ENCODE measurements at regions not wholly inside any gene's neighbourhood (a gene's known extent, or its start where the extent isn't known, plus 50 kb on each side); places are given as distances from the start of the nearest gene placed in this dataset.
"Not testable (repeated sequence)": the region's sequence is repeated elsewhere in the genome, so short reads cannot be mapped to it uniquely, and the experiment has no call there.

DNA sequence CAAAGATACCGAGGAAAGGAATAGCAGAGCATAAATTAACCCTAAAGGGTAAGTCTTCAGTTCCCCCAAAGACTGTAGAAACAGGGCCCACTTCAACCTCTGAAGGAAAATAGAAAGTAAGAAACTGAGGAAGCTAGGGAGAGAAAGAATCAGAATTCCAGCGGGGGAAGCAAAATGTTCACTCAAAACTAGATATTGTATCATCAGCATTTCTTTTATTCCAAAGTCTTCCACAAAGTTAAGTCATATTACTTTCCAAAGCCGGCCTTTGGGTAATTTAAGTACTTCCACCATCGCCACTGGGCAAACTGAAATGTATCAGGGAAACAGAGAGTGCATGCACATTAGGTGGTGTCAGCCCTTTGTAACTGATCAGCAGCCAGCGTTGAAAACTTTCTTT, 88.3 kb downstream of the RSL24D1 start:
- no peak for DNase-seq (ENCODE audit: low read depth, low spot score)
- H3K36me3 ChIP-seq (ENCODE audit: insufficient read depth, low read length): no peaks in the 10 kb centered on the region
- TF ChIP-seq POLR2AphosphoS5 (IDR thresholded peaks at IDR 0.05; ENCODE audit: borderline replicate concordance, low read depth, low read length) (no peak), EZH2 (IDR thresholded peaks at IDR 0.05) (no peak), FOXP2 (optimal IDR thresholded peaks at IDR 0.05; ENCODE audit: control extremely low read depth, extremely low read length, insufficient read depth) (no peak)
- H3K9me3 ChIP-seq (ENCODE audit: low read depth, low read length): no peaks in the 10 kb centered on the region
- H3K27ac ChIP-seq: no peak overlapping the region
- H3K9ac ChIP-seq (ENCODE audit: insufficient read length): peak overlapping the region; percentile 1
- no peak overlapping the region for H3K4me3 ChIP-seq

GRCh38 chr15:55106155-55106554, 90.6 kb downstream of the RSL24D1 start:
- Histone ChIP-seq H3K9ac (ENCODE audit: insufficient read length) (no peak overlapping the region), H3K4me3 (no peak overlapping the region), H3K9me3 (ENCODE audit: low read depth, low read length) (no peaks in the 10 kb centered on the region), H3K36me3 (ENCODE audit: insufficient read depth, low read length) (no peaks in the 10 kb centered on the region), H3K27ac (no peak overlapping the region)
- no peak for TF ChIP-seq FOXP2 (optimal IDR thresholded peaks at IDR 0.05; ENCODE audit: control extremely low read depth, extremely low read length, insufficient read depth)
- TF ChIP-seq EZH2 (IDR thresholded peaks at IDR 0.05): no peak
- TF ChIP-seq POLR2AphosphoS5 (IDR thresholded peaks at IDR 0.05; ENCODE audit: borderline replicate concordance, low read depth, low read length): no peak
- no peak for DNase-seq (ENCODE audit: low read depth, low spot score)

DNA sequence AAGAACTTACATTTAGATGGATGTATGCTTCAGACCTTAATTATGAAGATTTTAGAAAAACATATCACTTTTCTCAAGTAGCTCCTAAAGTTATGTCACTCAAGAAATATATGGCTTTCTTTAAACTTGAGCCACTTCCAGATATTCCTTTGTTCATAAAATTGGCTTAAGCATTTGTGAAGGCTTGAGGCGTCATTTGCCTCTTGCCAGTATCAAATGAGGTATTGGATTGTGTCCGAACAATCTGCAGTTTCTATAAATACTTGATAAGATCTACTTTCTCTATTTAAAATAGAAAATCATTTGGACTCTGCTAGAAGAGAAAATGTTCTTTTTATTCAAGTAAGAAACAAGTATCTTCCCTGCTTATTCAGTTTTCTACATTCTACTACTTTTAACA, 102.6 kb downstream of the RSL24D1 start:
- no peak overlapping the region for H3K4me3 ChIP-seq
- no peak overlapping the region for H3K27ac ChIP-seq
- H3K36me3 ChIP-seq (ENCODE audit: insufficient read depth, low read length): no peaks in the 10 kb centered on the region
- TF ChIP-seq POLR2AphosphoS5 (IDR thresholded peaks at IDR 0.05; ENCODE audit: borderline replicate concordance, low read depth, low read length): no peak
- TF ChIP-seq FOXP2 (optimal IDR thresholded peaks at IDR 0.05; ENCODE audit: control extremely low read depth, extremely low read length, insufficient read depth): no peak
- no peak for TF ChIP-seq EZH2 (IDR thresholded peaks at IDR 0.05)
- DNase-seq (ENCODE audit: low read depth, low spot score): no peak
- no peak overlapping the region for H3K9ac ChIP-seq (ENCODE audit: insufficient read length)
- H3K9me3 ChIP-seq (ENCODE audit: low read depth, low read length): no peaks in the 10 kb centered on the region

GRCh38 chr15:55088207-55088606, 108.5 kb downstream of the RSL24D1 start:
- no peak for TF ChIP-seq POLR2AphosphoS5 (IDR thresholded peaks at IDR 0.05; ENCODE audit: borderline replicate concordance, low read depth, low read length)
- TF ChIP-seq EZH2 (IDR thresholded peaks at IDR 0.05): no peak
- no peak for TF ChIP-seq FOXP2 (optimal IDR thresholded peaks at IDR 0.05; ENCODE audit: control extremely low read depth, extremely low read length, insufficient read depth)
- Histone ChIP-seq H3K36me3 (ENCODE audit: insufficient read depth, low read length) (no peaks in the 10 kb centered on the region), H3K27ac (no peak overlapping the region), H3K4me3 (no peak overlapping the region), H3K9ac (ENCODE audit: insufficient read length) (no peak overlapping the region), H3K9me3 (ENCODE audit: low read depth, low read length) (no peaks in the 10 kb centered on the region)
- DNase-seq (ENCODE audit: low read depth, low spot score): no peak

DNA sequence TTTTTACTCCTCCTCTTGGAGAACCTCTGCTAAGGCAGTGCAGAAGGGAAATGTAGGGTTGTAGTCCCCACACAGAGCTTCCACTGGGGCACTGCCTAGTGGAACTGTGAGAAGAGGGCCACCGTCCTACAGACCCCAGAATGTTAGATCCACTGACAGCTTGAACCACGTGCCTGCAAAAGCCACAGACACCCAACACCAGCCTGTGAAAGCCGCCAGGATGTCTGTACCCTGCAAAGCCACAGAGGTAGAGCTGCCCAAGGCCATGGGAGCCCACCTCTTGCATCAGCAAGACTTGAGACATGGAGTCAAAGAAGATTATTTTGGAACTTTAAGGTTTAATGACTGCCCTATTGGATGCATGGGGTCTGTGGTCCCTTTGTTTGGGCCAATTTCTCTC, 112.1 kb downstream of the RSL24D1 start:
- no peak for TF ChIP-seq POLR2AphosphoS5 (IDR thresholded peaks at IDR 0.05; ENCODE audit: borderline replicate concordance, low read depth, low read length)
- TF ChIP-seq EZH2 (IDR thresholded peaks at IDR 0.05): no peak
- TF ChIP-seq FOXP2 (optimal IDR thresholded peaks at IDR 0.05; ENCODE audit: control extremely low read depth, extremely low read length, insufficient read depth): no peak
- Histone ChIP-seq H3K9ac (ENCODE audit: insufficient read length) (no peak overlapping the region), H3K27ac (no peak overlapping the region), H3K4me3 (no peak overlapping the region), H3K9me3 (ENCODE audit: low read depth, low read length) (no peaks in the 10 kb centered on the region), H3K36me3 (ENCODE audit: insufficient read depth, low read length) (no peaks in the 10 kb centered on the region)
- DNase-seq (ENCODE audit: low read depth, low spot score): no peak

- Histone ChIP-seq H3K9me3 (ENCODE audit: low read depth, low read length) (no peaks in the 10 kb centered on the region), H3K9ac (ENCODE audit: insufficient read length) (no peak overlapping the region), H3K27ac (no peak overlapping the region), H3K4me3 (no peak overlapping the region), H3K36me3 (ENCODE audit: insufficient read depth, low read length) (no peaks in the 10 kb centered on the region)
- no peak for TF ChIP-seq EZH2 (IDR thresholded peaks at IDR 0.05)
- no peak for DNase-seq (ENCODE audit: low read depth, low spot score)
Observed at GRCh38 chr15:55084216-55084615, 112.5 kb downstream of the RSL24D1 start.

GRCh38 chr15:55077052-55077451, 119.7 kb downstream of the RSL24D1 start:
- not testable (repeated sequence) for H3K9ac ChIP-seq (ENCODE audit: insufficient read length); DNase-seq (ENCODE audit: low read depth, low spot score); H3K36me3 ChIP-seq (ENCODE audit: insufficient read depth, low read length); H3K27ac ChIP-seq; H3K9me3 ChIP-seq (ENCODE audit: low read depth, low read length); H3K4me3 ChIP-seq

DNA sequence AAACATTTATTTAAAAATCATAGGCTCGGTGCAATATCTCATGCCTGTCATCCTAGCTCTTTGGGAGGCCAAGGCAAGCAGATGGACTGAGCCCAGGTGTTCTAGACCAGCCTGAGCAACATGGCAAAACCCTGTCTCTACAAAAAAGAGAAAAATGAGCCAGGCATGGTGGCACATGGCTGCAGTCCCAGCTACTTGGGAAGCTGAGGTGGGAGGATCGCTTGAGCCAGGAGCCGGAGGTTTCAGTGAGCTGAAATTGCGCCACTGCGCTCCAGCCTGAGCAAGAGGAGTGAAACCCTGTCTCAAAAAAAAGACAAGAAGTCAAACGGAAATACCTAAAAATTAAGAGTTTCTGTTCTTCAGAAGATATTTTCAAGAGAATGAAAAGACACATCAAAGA, 122.3 kb downstream of the RSL24D1 start:
- peaks cover 3% of the 10 kb centered on the region; the same call in 1 of the 2 replicates for H3K9me3 ChIP-seq (ENCODE audit: low read depth, low read length)
- H3K27ac ChIP-seq: no peak overlapping the region
- no peak for TF ChIP-seq POLR2AphosphoS5 (IDR thresholded peaks at IDR 0.05; ENCODE audit: borderline replicate concordance, low read depth, low read length)
- no peak for TF ChIP-seq EZH2 (IDR thresholded peaks at IDR 0.05)
- no peak for TF ChIP-seq FOXP2 (optimal IDR thresholded peaks at IDR 0.05; ENCODE audit: control extremely low read depth, extremely low read length, insufficient read depth)
- H3K4me3 ChIP-seq: no peak overlapping the region
- H3K9ac ChIP-seq (ENCODE audit: insufficient read length): no peak overlapping the region
- DNase-seq (ENCODE audit: low read depth, low spot score): no peak
- H3K36me3 ChIP-seq (ENCODE audit: insufficient read depth, low read length): no peaks in the 10 kb centered on the region

GRCh38 chr15:55063970-55064369, 132.8 kb downstream of the RSL24D1 start:
- H3K9ac ChIP-seq (ENCODE audit: insufficient read length); DNase-seq (ENCODE audit: low read depth, low spot score): not testable (repeated sequence)

DNA sequence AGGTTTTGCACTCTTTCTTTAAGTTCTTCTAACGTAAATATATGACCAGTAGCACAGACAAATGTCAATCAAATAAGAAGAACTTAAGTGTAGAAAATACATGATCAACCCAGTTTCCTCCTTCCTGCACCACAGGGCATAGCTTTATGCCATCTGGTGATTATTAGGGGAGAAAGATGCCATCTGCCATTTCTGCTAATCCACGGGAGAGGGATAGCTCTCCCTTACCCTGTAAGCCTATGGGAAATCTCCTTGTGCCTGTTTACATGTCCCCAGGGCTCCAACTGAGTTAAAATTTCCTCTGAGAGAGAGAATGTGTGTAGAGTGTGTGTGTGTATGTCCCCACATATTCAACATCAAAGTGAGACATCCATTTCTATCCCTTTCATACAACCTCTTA, 135.9 kb downstream of the RSL24D1 start:
- no peak overlapping the region for H3K4me3 ChIP-seq
- no peaks in the 10 kb centered on the region for H3K36me3 ChIP-seq (ENCODE audit: insufficient read depth, low read length)
- no peak for DNase-seq (ENCODE audit: low read depth, low spot score)
- H3K9me3 ChIP-seq (ENCODE audit: low read depth, low read length): no peaks in the 10 kb centered on the region
- TF ChIP-seq EZH2 (IDR thresholded peaks at IDR 0.05) (no peak), FOXP2 (optimal IDR thresholded peaks at IDR 0.05; ENCODE audit: control extremely low read depth, extremely low read length, insufficient read depth) (no peak), POLR2AphosphoS5 (IDR thresholded peaks at IDR 0.05; ENCODE audit: borderline replicate concordance, low read depth, low read length) (no peak)
- no peak overlapping the region for H3K9ac ChIP-seq (ENCODE audit: insufficient read length)
- no peak overlapping the region for H3K27ac ChIP-seq

More at GRCh38 chr15:55063970-55064369, 132.8 kb downstream of the RSL24D1 start:
- H3K27ac ChIP-seq; H3K9me3 ChIP-seq (ENCODE audit: low read depth, low read length); H3K36me3 ChIP-seq (ENCODE audit: insufficient read depth, low read length); H3K4me3 ChIP-seq: not testable (repeated sequence)
